GM12891 (cell line): ENCODE measurements at regions not wholly inside any gene's neighbourhood (a gene's known extent, or its start where the extent isn't known, plus 50 kb on each side); places are given as distances from the start of the nearest gene placed in this dataset.

ENCODE experiments used
- POLR2A ChIP-seq: IDR thresholded peaks from 2 replicates; pipeline ENCODE4 v1.6.1; 2011; ENCODE audit warnings: low read depth, low read length, control low read depth
- POLR2AphosphoS5 ChIP-seq: IDR thresholded peaks from 2 replicates; pipeline ENCODE4 v1.6.1; 2011; ENCODE audit warnings: low read depth, low read length, control low read depth

GRCh38 chr20:54283253-54283652 is 75.4 kb downstream of the PFDN4 start:
- TF ChIP-seq POLR2A (no peak), POLR2AphosphoS5 (no peak)
